Esophagus squamous epithelium (tissue), 4 donors: ENCODE measurements at regions not wholly inside any gene's neighbourhood (a gene's known extent, or its start where the extent isn't known, plus 50 kb on each side); places are given as distances from the start of the nearest gene placed in this dataset.
"Not testable (repeated sequence)": the region's sequence is repeated elsewhere in the genome, so short reads cannot be mapped to it uniquely, and the experiment has no call there.

ENCODE experiments used
- POLR2A ChIP-seq, 4 donors: fragments of 450-650 bp; IDR thresholded peaks; one replicate each; pipeline ENCODE4 v1.6.1; 2017; ENCODE audit warnings: antibody characterized with exemption in 4 of 4, mild to moderate bottlenecking in 4 of 4, moderate library complexity in 3 of 4
- TF ChIP-seq, protein P1 (sequence below), 6 experiments: fragments of 450-650 bp in 4 of 6; fragments of 200-600 bp in 2 of 6; sonication (generic) in 2 of 6; IDR thresholded peaks; one replicate each; pipeline ENCODE4 v1.5.1; 2016 to 2019; ENCODE audit warnings: antibody characterized with exemption in 6 of 6, mild to moderate bottlenecking in 4 of 6, moderate library complexity in 4 of 6

DNA sequence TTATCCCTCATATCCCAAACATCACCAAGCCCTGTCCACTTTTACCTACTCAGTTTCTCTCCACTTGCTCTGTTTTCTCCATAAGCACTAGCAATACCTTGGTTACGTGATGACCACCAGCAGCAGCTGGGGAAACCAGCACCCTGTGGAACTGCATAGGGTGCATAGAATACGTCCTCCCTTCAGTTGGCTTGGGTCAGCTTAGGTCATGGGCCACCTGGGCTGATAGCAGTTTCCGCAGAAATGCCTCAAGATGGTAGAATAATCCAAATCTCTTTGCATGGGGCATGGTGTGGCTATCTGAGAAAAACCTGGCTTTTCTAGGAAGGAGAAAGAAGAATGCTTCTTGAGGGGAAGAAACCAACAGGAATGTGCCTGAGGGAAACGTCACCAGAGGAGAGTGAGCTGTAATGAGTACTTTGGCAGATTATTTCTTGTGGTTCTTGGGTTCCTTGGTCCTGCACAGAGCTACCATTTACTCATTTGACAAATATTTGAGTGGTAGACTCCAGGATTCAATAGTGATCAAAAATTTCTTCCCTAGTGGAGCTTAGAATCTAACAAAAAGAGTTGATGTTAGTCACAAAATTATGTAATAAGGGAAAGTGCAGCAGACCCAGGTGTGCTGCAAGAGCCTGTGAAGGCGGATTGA lies 134.3 kb downstream of the CCDC74A start:
- TF ChIP-seq, protein P1, sequence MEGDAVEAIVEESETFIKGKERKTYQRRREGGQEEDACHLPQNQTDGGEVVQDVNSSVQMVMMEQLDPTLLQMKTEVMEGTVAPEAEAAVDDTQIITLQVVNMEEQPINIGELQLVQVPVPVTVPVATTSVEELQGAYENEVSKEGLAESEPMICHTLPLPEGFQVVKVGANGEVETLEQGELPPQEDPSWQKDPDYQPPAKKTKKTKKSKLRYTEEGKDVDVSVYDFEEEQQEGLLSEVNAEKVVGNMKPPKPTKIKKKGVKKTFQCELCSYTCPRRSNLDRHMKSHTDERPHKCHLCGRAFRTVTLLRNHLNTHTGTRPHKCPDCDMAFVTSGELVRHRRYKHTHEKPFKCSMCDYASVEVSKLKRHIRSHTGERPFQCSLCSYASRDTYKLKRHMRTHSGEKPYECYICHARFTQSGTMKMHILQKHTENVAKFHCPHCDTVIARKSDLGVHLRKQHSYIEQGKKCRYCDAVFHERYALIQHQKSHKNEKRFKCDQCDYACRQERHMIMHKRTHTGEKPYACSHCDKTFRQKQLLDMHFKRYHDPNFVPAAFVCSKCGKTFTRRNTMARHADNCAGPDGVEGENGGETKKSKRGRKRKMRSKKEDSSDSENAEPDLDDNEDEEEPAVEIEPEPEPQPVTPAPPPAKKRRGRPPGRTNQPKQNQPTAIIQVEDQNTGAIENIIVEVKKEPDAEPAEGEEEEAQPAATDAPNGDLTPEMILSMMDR (IDR thresholded peaks at IDR 0.05) = not testable (repeated sequence)
- TF ChIP-seq POLR2A (IDR thresholded peaks at IDR 0.05) = not testable (repeated sequence)
